Calu3 (cell line): ENCODE measurements at regions not wholly inside any gene's neighbourhood (a gene's known extent, or its start where the extent isn't known, plus 50 kb on each side); places are given as distances from the start of the nearest gene placed in this dataset.

Experiments used
- BruUV-seq: library from RNA; stranded (reverse); fragments of 400-500 nt; replicated peaks from 2 replicates; lab custom pipeline; 2021; lab: Mats Ljungman, UMichigan
- CTCF ChIA-PET: fragments of 300-600 bp; sonication (Branson Sonifier 250); formaldehyde crosslinking; loops from one replicate; lab custom pipeline; 2022; ENCODE audit warnings: antibody characterized with exemption; lab: Charles Lee
- DNase-seq: peaks from one replicate; pipeline ENCODE4 v3.0.0; 2022
- H3K27ac Mint-ChIP-seq: one replicate; pipeline ENCODE4 v1.8.0; 2022; ENCODE audit warnings: mixed read lengths; ENCODE audit not compliant: unreplicated experiment
- H3K27me3 Mint-ChIP-seq: one replicate; pipeline ENCODE4 v1.8.0; 2022; ENCODE audit warnings: mixed read lengths; ENCODE audit not compliant: unreplicated experiment
- H3K36me3 Mint-ChIP-seq: one replicate; pipeline ENCODE4 v1.8.0; 2022; ENCODE audit warnings: mild to moderate bottlenecking, moderate library complexity, mixed read lengths; ENCODE audit not compliant: insufficient read depth, unreplicated experiment
- H3K4me1 Mint-ChIP-seq: one replicate; pipeline ENCODE4 v1.8.0; 2022; ENCODE audit warnings: mild to moderate bottlenecking, low read depth, mixed read lengths; ENCODE audit not compliant: unreplicated experiment
- H3K4me3 Mint-ChIP-seq: one replicate; pipeline ENCODE4 v1.8.0; 2022; ENCODE audit warnings: mild to moderate bottlenecking, low read depth, moderate library complexity, mixed read lengths; ENCODE audit not compliant: unreplicated experiment
- H3K9me3 Mint-ChIP-seq: one replicate; pipeline ENCODE4 v1.8.0; 2022; ENCODE audit warnings: low read depth, mixed read lengths; ENCODE audit not compliant: unreplicated experiment
- intact Hi-C: fragments of 100-400 bp; cut with micrococcal nuclease; formaldehyde crosslinking; loops from one replicate; pipeline ENCODE4 v1.10.0; 2022; ENCODE audit not compliant: unreplicated experiment
- TF ChIP-seq, protein P1 (sequence below): fragments of 200-600 bp; IDR thresholded peaks from one replicate; pipeline ENCODE4 v1.8.0; 2022; ENCODE audit warnings: antibody characterized with exemption; ENCODE audit not compliant: unreplicated experiment

DNA sequence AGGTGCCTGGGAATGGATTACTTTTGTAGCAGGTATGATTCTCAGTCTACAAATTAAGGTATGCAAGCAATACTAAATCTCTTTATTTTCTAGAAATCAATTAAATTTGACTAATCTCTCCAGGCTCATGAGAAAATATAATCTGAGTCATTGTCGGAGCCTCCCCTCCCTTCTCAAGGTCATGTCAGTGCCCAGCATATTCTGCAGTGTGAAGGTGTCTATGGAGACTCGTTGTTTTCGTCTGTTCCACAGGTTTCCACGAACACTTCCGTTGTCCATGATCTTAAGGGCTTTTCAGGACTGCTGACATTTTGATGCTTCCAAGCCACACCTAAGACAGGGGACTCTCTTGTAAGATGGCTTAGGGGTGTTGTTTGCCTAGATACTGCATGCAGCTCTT is 56.6 kb upstream of the SCOC start:
- CTCF ChIA-PET, result no interaction called here
- Mint-ChIP-seq H3K9me3 (no peaks in the 10 kb centered on the region), H3K27ac (no peak overlapping the region), H3K4me3 (no peak overlapping the region), H3K27me3 (no peaks in the 10 kb centered on the region), H3K36me3 (no peaks in the 10 kb centered on the region), H3K4me1 (no peaks in the 10 kb centered on the region)
- intact Hi-C loops, result no loop called here
- no TSS peak for BruUV-seq
- TF ChIP-seq, protein P1, sequence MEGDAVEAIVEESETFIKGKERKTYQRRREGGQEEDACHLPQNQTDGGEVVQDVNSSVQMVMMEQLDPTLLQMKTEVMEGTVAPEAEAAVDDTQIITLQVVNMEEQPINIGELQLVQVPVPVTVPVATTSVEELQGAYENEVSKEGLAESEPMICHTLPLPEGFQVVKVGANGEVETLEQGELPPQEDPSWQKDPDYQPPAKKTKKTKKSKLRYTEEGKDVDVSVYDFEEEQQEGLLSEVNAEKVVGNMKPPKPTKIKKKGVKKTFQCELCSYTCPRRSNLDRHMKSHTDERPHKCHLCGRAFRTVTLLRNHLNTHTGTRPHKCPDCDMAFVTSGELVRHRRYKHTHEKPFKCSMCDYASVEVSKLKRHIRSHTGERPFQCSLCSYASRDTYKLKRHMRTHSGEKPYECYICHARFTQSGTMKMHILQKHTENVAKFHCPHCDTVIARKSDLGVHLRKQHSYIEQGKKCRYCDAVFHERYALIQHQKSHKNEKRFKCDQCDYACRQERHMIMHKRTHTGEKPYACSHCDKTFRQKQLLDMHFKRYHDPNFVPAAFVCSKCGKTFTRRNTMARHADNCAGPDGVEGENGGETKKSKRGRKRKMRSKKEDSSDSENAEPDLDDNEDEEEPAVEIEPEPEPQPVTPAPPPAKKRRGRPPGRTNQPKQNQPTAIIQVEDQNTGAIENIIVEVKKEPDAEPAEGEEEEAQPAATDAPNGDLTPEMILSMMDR, result no peak
- DNase-seq, result no peak

DNA sequence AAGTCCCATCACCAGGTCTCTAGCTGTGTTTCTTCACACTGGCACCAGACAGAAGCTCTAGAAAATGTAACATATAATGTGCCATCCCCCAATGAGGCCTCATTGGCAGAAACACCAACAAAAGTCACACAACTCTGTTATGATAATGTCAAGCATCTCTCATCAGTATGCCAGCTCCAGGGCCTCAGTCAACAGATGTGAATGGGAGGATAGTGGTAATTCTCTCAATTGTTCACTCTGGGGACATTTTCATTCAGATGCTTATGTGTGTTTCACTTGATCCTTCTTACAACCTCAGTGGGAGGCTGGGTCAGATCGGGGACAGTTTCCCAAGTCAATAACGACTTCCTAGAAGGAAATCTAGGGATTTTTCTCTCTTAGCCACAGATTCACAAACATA is 57.5 kb upstream of the SCOC start:
- CTCF ChIA-PET, result no interaction called here
- no TSS peak for BruUV-seq
- TF ChIP-seq, protein P1, result no peak
- Mint-ChIP-seq H3K4me3 (no peak overlapping the region), H3K9me3 (no peaks in the 10 kb centered on the region), H3K36me3 (no peaks in the 10 kb centered on the region), H3K27me3 (no peaks in the 10 kb centered on the region), H3K4me1 (no peaks in the 10 kb centered on the region), H3K27ac (no peak overlapping the region)
- DNase-seq, result no peak
- intact Hi-C loops, result no loop called here

DNA sequence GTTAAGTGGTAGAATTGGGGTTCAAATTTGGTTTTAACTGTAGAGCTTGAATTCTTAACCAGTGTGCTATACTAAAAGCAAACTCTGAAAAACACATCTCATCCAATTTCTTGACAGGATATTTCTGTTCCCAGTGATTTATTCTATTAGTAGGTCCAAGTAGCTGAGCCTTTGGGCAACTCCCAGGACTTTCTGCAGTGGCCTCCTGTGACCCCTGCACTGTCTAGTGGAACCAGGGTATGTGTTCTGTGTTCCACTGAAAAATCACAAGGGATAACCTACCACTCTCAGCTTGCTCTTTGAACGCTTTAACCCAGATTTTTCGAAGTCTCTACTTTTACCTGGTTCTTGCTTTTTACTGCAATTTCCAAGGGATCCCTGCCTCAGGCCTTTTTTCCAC is 58.0 kb upstream of the SCOC start:
- TF ChIP-seq, protein P1, result no peak
- no peak for DNase-seq
- no peaks in the 10 kb centered on the region for H3K4me1 Mint-ChIP-seq
- H3K36me3 Mint-ChIP-seq, result no peaks in the 10 kb centered on the region
- H3K27me3 Mint-ChIP-seq, result no peaks in the 10 kb centered on the region
- CTCF ChIA-PET, result no interaction called here
- no peaks in the 10 kb centered on the region for H3K9me3 Mint-ChIP-seq
- H3K4me3 Mint-ChIP-seq, result no peak overlapping the region
- BruUV-seq, result no TSS peak
- intact Hi-C loops, result no loop called here
- no peak overlapping the region for H3K27ac Mint-ChIP-seq

DNA sequence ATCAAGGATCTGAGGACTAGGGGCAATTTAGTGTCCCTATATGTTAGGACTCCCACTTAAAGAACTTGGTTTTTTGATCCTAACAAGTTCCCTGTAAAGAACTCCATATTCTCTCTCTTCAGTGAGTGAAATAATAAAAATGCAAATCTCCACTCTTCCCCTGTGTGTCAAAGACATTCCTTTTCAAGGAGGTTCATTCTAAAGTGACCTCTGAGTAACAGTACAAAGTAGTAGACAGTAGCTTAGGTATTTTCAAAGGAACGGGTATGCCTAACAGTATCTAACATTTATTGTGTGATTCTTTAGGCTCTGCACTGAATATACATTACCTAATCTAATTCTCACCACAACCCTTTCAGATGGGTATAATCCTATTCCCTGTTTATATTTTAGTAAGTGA is 58.4 kb upstream of the SCOC start:
- intact Hi-C loops, result no loop called here
- no peak for DNase-seq
- CTCF ChIA-PET, result no interaction called here
- H3K27ac Mint-ChIP-seq, result no peak overlapping the region
- no peaks in the 10 kb centered on the region for H3K36me3 Mint-ChIP-seq
- BruUV-seq, result no TSS peak
- TF ChIP-seq, protein P1, result no peak
- H3K4me1 Mint-ChIP-seq, result peaks cover 2% of the 10 kb centered on the region
- H3K27me3 Mint-ChIP-seq, result no peaks in the 10 kb centered on the region
- no peaks in the 10 kb centered on the region for H3K9me3 Mint-ChIP-seq
- H3K4me3 Mint-ChIP-seq, result no peak overlapping the region
